Urothelium cell line (cell line): ENCODE measurements at regions not wholly inside any gene's neighbourhood (a gene's known extent, or its start where the extent isn't known, plus 50 kb on each side); places are given as distances from the start of the nearest gene placed in this dataset.
A peak's percentile ranks its signal among the peaks of the same experiment; 100 is the strongest.

Experiments
- DNase-seq: peaks from one replicate; pipeline ENCODE4 v3.0.0; 2011; ENCODE audit warnings: low spot score, mixed read lengths
- FAIRE-seq: peaks from 2 replicates; lab custom pipeline; 2011; peaks lifted over from hg19 to GRCh38; lab: Jason Lieb, UNC

- FAIRE-seq (no peak), DNase-seq (no peak)
Measured at GRCh38 chr11:107151579-107151978, 133.3 kb upstream of the GUCY1A2 start.

- no peak for DNase-seq
- FAIRE-seq: no peak
Measured at GRCh38 chr11:107151158-107151557, 132.9 kb upstream of the GUCY1A2 start.

GRCh38 chr11:107140983-107141382 lies 122.7 kb upstream of the GUCY1A2 start:
- DNase-seq (no peak), FAIRE-seq (no peak)

- FAIRE-seq: no peak
- DNase-seq: no peak
Measured at GRCh38 chr11:107139396-107139795, 121.1 kb upstream of the GUCY1A2 start.

DNA sequence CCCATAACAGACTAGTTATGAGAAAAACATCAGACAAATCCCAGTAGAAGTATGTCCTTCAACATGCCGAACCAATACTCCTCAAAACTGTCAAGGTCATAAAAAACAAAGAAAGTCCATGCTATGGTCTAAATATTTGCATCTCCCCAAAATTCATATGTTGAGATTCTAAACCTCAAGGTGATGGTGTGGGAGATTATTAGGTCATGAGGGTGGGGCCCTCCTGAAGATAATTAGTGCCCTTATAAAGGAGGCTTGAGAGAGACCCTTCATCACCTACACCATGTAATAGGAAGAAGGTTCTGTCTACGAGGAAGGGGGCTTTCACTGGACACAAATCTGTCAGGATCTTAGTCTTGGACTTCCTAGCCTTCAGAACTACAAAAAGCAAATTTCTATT lies 118.6 kb upstream of the GUCY1A2 start:
- FAIRE-seq: no peak

GRCh38 chr11:107131756-107132155 lies 113.5 kb upstream of the GUCY1A2 start:
- FAIRE-seq: no peak
- no peak for DNase-seq

More for the DNA sequence above, 118.6 kb upstream of the GUCY1A2 start:
- DNase-seq: no peak

- DNase-seq (no peak), FAIRE-seq (no peak)
Measured at GRCh38 chr11:107123022-107123421, 104.7 kb upstream of the GUCY1A2 start.

DNA sequence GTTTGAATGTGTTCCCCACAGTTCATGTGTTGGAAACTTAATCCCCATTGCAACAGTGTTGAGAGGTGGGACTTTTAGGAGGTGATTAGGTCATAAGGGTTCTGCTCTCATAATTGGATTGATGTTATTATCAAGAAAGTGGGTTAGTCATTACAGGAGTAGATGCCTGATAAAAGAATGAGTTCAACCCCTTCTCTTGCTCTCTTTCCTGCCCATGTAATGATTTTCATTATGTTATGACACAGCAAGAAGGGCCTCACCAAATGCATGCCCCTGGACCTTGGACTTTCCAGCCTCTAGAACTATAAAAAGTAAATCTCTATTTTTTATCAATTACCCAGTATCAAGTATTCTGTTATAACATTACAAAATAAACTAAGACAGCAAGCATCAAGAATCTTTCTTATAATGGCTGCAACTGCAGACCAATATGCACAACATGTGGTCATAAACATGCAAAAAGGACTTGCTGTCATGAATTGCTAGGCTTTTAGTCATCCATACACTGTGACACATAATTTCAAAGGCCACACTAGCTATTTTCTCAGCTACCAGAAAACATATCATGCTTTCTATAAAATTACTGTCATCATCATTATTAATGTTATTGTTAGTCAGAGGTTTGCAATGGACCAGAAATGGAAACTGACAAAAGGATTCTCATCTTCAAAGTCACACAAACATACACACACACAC lies 99.9 kb upstream of the GUCY1A2 start:
- FAIRE-seq (no peak), DNase-seq (no peak)

- FAIRE-seq: no peak
- no peak for DNase-seq
Measured at GRCh38 chr11:107116358-107116757, 98.1 kb upstream of the GUCY1A2 start.

DNA sequence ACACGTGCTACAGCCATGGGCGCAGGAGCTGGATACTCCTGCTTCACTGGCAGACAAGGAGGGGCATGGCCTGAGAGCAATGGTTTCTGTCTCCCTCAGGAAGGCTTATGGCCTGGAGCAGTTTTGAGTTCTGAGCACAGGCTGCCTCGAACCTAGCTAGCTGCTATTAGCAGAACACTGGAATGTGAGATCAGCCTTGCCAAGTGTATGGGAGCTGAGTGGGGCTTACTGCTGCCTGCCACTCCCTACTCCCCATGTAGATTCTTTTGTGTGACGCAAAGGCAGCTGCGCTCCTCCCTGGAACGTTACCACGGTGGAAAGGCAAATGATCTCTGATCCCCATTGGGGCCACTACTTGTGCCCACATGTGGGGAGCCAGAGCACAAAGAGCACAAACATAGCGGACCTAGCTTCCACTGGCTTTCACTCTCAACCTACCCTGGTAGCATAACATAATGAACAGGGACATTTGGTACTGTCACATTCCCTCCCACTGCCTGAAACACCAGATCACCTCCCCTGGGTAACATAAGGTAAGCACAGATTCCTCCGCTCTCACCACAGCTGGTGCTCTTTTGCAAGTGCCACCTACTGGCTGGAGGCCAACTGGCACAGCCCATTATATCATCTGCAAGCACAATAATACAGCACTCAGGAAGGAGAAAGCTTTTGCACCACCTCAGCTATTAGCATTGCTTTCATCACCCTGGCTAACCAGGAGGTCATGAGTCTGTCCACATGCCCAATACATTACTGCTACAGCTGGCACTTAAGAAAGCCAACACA lies 84.6 kb upstream of the GUCY1A2 start:
- FAIRE-seq (peak; percentile 23), DNase-seq (no peak)

GRCh38 chr11:107092667-107093066 lies 74.4 kb upstream of the GUCY1A2 start:
- no peak for FAIRE-seq
- no peak for DNase-seq

GRCh38 chr11:107078375-107078774 lies 60.1 kb upstream of the GUCY1A2 start:
- FAIRE-seq (no peak), DNase-seq (no peak)

DNA sequence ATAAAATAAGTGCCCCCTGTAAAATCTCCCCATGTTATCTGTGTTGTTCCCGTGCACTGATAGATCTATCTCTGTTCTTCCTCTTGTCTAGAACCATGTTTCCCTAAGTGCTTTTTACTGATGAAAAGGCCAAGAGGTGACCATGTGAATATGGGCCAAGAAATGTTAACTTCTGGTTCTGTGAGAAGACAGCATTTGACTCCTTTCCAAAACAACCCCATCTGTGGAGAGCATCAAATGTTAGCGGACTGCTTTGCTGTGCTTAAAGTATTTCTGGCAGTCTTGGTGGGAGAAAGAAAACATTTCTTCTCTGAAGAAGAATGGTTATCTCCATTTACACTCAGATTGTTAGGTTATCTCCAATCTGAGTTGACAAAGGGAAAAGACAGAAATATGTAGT lies 58.6 kb upstream of the GUCY1A2 start:
- FAIRE-seq: no peak
- no peak for DNase-seq

GRCh38 chr11:107071129-107071528 lies 52.9 kb upstream of the GUCY1A2 start:
- DNase-seq (no peak), FAIRE-seq (no peak)
